ENCODE measurements at regions not wholly inside any gene's neighbourhood (a gene's known extent, or its start where the extent isn't known, plus 50 kb on each side); places are given as distances from the start of the nearest gene placed in this dataset.
"Not testable (repeated sequence)": the region's sequence is repeated elsewhere in the genome, so short reads cannot be mapped to it uniquely, and the experiment has no call there.

DNA sequence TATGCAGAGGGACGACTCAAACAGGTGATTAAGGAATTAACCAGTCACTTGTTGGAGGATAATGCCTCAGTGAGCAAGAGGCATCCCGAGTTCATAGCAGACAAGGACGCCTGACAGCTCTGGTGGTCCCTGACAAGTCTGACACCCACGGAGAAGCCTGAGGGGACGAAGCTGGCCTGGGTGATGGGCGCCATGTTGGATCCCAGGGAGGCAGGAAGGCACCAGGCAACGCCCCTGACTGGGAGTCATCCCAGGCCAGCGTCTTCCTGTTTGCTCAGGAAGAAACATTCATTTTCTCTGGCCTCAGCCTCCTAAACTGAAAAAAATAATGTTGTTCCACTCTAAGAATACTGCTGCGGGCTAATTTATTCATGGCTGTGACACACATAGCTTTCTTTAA lies 92.1 kb upstream of the ATP8B1 start:
- no peak for DNase-seq (ENCODE audit: extremely low read depth in 1 of 11, low read depth in 9 of 11, low spot score in 4 of 11)

DNA sequence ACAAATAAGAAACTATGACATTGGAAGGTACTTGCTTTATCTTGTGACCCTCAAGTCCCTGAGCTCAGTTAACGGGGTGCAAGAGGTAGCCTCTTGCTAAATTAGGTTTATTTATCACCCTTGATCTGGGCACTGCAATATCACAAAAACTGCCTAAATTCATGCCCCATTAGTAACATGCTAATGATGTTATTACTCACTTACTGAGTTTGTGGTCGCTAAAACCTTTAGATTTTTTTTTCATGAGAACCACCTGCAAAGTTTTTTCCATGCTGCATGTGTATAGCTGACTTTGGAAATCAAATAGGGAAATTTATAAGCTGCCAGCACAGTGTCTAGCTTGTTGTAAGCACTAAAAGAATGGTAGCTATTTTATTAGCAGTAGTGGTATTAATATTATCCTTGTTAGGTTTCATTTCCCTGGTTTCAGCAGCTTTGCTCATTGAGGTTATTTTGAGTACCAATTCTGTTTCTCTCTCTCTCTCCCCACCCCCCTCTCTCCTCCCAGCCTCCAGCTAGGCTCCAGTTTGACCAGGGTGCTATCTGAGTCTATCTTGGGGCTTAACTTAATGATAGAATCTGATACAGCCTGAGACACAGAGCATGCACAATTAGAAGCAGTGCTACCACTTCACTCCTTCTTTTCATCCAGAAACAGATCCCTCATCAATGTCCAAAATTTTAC lies 88.7 kb upstream of the ATP8B1 start:
- no peak for DNase-seq (ENCODE audit: extremely low read depth in 1 of 11, low read depth in 9 of 11, low spot score in 4 of 11)

DNA sequence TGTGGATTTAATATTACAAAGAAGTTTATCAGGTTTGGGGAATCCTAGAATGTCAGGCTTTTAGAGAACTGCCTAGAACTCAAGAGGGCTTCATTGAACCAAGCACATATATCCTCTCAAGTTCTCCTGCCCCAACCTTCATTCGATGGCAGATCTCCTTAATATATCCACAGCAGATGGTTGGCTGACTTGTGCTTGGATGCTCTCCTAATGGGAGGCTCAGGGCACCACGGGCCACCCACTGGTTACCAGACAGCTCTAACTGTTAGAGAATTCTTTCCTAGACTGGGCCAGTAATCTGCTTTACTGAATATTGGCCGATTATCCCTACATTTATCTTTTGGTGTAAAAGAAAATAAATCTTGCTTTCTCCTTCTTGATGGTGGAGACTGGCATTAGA lies 87.2 kb upstream of the ATP8B1 start:
- DNase-seq (ENCODE audit: extremely low read depth in 1 of 11, low read depth in 9 of 11, low spot score in 4 of 11) = no peak

DNA sequence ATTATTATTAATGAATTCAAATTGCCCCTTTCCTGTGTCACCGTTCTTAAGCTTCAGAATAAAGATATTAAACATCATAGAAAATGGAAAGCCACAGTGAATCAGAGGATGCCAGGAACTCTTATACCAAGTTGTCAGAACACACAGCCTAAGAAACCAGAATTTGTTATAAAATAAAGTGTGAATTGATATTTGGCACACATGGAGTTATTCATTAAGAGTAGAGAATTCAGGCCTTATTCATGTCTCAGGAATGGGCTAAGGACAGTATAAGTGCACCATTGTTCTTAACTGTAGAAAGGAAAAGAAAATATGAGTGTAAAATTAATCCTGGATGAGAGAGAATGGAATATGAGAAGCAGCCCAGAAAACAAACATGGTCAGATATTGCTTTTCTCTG lies 86.7 kb upstream of the ATP8B1 start:
- no peak for DNase-seq (ENCODE audit: extremely low read depth in 1 of 11, low read depth in 9 of 11, low spot score in 4 of 11)

DNA sequence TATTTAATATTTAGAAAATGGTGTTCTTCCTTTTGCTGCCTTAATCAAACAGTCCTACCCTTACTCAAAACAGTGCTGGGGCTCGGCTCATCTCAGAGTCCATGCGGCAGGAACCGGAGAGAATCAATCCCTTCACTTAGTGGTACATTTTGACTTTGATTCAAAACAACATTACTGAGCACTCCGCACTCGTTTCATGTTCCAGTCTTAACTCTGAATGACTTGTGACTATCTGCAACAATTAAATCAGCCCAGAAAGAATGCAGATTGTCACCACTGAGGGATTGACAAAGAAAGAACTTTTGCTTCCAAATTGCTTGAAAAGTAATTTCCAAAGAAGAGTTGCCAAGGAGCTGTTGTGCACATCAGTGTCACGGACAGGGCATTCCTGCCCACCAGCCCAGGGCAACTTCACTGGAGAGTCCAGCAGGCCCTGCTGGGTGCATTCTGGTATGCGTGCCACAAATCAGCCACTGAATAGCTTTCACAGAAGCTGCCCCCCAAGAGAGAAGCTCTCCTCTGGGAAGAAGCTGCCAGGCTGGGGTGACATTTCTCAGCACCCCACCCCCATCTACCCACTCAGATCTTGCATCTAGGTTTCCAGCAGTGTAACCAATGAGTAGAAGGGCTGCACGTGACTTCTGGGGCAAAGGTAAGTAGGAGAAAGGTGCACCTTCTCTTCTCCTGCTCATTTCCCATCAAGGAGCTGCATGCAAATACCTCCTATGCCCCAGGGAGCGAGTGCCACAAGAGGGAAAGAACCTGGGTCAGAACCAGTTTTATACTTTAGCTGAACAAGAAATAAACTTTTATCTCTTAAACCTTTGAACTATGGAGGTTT lies 84.6 kb upstream of the ATP8B1 start:
- DNase-seq (ENCODE audit: extremely low read depth in 1 of 11, low read depth in 9 of 11, low spot score in 4 of 11) = peak in 1 of 11 donors; percentile 12

DNA sequence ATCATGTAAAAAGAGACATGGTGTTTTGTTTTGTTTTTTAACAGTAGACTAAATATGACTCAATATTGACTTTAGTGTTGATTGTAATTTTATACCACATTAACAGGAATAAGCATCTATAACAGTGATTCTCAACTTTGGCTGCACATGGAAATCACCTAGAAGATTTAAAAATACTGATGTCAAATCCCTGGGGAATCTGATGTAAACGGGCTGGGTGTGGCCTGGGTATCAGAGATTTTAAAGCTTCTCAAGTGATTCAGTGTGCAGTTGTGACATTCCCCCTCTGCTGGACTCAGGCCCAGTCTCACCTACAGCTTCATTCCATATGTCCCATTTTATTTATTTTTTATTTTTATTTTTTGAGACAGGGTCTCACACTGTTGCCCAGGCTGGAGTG lies 82.8 kb upstream of the ATP8B1 start:
- no peak for DNase-seq (ENCODE audit: extremely low read depth in 1 of 11, low read depth in 9 of 11, low spot score in 4 of 11)

DNA sequence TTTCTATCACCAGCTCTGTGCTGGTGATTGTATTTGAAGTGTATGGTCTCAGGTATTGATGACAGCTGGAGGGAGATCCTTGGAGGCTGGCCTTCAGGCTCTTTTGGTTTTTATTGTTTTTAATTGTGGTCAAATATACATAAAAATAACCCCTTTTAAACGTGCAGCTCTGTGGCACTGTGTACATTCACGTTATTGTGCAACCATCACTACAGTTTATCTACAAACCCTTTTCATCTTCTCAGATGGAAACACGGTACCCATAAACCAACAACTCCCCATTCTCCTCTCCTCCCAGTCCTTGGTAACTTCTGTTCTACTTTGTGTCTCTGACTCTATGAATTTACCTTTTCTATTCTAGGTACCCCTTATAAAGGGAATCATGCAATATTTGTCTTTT lies 79.3 kb upstream of the ATP8B1 start:
- no peak for DNase-seq (ENCODE audit: extremely low read depth in 1 of 11, low read depth in 9 of 11, low spot score in 4 of 11)

DNA sequence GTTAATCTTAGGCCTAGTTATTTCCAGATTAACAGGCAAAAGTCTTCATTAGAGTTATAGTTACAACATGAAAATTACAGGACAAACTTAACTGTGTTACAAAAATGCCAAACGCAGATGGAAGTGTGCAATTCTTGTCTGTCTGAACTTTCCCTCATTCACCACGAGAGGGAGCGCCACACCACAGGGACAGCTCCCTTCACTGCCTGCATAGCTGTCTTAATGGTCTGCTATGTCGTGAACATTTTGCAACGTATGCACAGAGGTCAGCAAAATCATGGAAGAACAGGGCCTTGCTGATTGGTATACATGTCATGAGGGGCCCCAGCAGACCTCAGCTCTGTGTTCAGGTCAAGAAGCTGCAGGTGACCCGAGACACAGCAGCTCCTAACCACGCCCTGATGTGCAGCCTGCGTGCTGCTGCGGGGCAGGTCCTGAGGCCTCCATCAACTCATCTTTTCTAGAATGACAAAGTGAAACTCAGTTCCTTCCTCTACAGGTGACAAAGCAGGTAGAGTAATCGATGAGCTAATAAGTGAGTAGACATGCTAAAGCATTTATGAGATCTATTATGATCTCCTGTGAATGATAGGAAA lies 78.8 kb upstream of the ATP8B1 start:
- DNase-seq (ENCODE audit: extremely low read depth in 1 of 11, low read depth in 9 of 11, low spot score in 4 of 11) = peak; percentile 31 to 79 (median 65)

DNA sequence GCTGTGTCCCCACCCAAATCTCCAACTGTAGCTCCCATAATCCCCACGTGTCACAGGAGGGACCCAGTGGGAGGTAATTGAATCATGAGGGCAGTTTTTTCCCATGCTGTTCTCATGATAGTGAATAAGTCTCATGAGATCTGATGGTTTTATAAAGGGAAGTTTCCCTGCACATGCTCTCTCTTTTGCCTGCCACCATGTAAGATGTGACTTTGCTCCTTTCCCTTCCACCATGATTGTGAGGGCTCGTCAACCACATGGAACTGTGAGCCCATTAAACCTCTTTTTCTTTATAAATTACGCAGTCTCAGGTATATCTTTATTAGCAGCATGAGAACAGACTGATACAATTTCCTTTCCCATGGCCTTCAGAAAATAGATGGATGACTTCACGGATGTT lies 76.8 kb upstream of the ATP8B1 start:
- DNase-seq (ENCODE audit: extremely low read depth in 1 of 11, low read depth in 9 of 11, low spot score in 4 of 11) = not testable (repeated sequence)

DNA sequence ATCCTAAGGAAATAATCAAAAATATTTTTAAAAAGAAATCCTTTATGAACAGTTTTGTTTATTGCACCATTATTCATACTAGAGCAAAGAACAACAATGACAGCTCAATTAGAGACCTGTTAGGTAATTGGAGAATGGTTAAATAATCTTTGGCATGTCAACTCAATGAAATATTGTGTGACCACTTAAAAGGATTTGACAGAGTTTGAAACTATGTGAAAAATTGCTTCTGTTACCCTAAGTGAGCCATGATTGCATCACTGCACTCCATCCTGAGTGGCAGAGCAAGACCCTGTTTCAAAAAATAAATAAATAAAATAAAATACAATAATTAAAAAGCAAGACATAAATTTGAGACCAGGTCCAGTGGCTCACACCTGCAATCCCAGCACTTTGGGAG lies 66.1 kb upstream of the ATP8B1 start:
- DNase-seq (ENCODE audit: extremely low read depth in 1 of 11, low read depth in 9 of 11, low spot score in 4 of 11) = no peak

DNA sequence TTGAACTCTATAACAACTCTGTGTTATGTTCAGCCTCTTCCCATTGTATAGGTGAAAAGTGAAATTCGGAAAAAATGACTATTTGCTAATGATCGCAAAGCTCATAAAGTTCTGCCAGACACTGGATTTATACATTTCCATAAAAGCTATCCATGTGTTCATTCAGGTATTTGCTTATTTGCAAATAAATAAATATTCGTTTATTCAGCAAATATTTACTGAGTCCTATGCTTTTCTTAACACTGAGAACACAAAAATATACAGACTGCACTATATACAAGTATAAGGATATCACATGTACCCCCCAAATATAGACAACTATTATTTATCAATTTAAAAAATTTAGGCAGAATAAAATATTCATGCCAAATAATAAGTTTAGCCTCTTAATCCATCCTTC lies 63.2 kb upstream of the ATP8B1 start:
- DNase-seq (ENCODE audit: extremely low read depth in 1 of 11, low read depth in 9 of 11, low spot score in 4 of 11) = no peak

DNA sequence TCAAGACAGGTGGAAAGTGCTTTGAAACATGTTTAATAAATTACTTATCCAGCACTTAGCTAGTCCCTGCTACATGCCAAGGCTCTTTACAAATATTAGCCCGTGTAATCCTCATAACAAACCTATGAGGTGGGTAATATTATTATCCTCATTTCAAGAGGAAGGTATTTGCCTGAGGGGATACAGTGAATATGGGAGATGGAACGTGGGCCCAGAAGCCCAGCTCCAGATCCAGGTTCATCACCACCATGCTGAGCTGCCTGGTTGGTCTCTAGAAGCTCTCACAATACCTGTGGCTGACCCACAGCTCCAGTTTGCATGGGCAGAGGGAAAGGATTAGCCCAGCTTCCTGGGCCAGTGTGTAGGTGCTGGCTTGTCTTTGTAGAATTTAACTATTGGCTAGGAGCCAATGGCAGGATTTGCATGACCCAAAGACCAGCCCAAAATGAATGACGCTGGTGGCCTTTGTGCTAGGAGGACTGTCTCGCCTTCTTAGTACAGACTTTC lies 61.6 kb upstream of the ATP8B1 start:
- DNase-seq (ENCODE audit: extremely low read depth in 1 of 11, low read depth in 9 of 11, low spot score in 4 of 11) = no peak

DNA sequence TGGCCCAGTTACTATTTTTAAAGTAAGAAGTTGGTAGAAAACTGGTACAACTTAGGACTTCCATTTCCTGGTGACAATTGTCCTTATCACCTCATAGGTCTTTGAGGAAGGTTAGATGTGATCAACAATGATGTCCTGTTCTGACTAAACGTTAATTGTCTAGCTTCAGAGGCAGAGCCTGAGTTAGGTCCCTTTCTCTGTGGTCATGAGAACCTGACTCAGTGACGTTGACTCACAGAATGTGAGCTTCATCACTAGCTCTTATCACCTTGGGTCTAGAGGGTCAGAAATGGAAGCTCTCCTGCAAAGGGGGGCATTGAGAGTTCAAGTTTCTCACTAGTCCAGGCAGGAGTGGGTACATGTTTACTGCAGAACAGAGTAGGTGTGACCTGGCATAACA lies 60.6 kb upstream of the ATP8B1 start:
- DNase-seq (ENCODE audit: extremely low read depth in 1 of 11, low read depth in 9 of 11, low spot score in 4 of 11) = no peak

DNA sequence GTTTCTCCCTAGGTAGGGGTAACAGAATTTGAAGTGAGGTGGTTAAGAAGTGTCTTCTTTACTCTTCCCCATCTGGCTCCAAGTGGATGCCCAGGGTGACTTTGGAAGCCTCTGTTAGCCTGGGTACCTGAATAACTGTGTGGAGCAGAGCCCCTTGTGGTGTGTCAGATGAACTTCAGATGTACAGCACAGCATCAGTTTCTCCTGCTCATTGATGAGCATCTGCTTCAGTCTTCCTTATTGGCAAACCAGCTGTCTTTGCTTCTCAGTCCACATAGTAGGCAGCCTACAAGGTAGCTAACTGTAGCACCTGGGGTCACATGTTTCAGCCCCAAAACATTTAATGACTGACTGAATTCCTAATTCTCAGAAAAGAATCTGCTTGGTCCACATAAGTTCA lies 56.2 kb upstream of the ATP8B1 start:
- DNase-seq (ENCODE audit: extremely low read depth in 1 of 11, low read depth in 9 of 11, low spot score in 4 of 11) = no peak

DNA sequence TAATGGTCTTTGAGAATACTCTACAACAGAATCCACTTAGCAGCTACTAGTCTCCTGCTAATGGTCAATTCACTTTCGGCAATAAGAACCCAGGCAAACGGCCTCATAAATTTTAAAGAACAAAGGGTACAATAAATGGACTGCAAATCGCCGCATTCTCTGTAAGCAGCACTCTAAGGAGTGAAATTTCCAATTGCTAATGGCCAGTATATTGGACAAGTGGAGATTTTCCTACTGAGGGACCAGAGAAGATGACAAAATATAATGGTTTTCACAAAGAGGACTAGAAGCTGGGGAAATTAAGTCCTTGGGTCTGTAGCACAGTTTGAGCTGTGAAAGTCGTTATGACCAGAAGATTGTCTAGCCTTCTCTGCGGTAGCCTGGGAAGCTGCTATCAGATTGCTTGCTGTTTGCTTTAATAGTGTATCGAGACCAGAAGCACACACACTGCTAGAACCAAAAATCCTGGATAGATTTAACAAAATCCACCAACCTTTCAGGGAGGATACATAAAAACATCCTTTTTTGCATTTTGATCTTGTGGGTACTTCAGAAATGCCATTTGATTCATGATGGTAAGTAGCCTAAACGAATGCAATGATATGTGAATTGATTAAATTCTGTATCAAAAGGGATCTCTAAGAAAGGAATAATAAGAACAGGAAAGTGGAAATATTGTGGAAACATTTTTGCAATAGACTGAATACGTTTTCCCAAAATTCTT lies 53.6 kb upstream of the ATP8B1 start:
- no peak for DNase-seq (ENCODE audit: extremely low read depth in 1 of 11, low read depth in 9 of 11, low spot score in 4 of 11)

DNA sequence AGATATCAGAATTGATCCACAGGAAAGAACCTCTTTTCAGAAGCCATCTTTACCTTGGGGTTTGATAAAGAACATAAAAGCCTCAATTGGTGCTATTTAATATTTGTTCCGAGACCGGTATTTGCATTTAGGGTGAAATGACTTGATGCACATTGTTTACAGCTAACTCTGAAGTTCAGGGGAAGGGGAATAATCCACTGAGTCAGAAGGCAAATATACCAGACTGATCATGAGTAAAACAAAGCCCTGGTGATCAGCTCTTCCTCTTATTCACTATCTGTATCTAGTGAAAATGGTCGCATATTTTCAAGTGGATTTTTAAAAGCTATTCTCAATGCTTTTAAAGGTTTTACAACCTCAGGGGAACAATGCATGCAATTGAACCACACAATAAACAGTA lies 53.0 kb upstream of the ATP8B1 start:
- no peak for DNase-seq (ENCODE audit: extremely low read depth in 1 of 11, low read depth in 9 of 11, low spot score in 4 of 11)

DNA sequence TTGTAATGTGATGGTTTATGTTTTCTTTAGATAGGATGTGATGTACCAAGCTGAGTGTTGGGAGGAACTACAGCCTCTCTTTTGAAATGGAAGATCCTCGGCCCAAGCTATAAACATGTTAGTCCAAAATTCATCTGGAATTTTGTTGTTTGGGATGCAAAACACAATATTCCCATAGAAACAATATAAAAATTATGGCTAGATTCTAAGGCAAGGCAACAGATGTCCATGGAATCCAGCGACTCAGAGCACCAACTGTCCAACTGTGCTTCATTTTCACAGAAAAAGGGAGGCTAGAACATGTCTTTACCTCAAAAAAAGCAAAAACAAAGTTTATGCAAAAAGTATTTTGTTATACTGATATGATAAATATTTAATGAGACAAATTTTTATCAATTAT lies 52.4 kb upstream of the ATP8B1 start:
- DNase-seq (ENCODE audit: extremely low read depth in 1 of 11, low read depth in 9 of 11, low spot score in 4 of 11) = no peak

DNA sequence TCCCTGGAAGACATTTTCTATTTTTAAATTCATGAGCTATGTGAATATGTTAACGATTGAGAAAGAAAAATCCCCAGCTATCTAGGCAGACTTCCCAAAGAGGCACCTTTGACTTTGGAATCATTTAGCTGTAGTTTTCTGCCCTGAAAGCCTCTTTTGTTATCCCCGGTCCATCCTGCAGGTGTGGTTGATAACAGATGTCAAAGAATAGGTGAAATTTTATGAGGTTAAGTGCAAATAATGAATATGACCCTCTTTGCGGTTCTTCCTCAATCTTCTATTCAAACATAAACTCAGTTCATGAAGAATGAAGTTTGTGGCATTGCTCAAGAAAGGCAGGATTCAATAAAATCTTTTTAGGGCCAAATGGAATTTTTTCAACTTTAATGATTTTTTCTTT lies 51.6 kb upstream of the ATP8B1 start:
- DNase-seq (ENCODE audit: extremely low read depth in 1 of 11, low read depth in 9 of 11, low spot score in 4 of 11) = no peak

DNA sequence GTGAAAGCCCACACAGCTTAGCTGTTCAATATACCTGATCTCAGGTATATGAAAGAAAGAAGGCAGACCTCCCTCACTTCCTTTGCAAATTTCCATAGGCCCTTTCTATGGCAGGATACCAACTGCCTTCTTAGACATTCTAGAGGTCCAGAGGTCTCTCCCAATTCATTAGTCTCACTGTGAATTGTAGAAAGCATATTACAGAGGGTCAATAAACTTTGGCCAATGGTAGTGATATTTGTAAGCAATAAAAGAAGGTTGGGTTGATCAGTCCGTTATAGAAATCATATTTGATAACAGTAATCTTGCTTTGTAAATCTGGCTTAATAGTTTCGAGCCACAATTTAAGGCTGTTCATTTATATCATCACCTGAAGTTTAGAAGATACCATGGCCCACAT lies 50.7 kb upstream of the ATP8B1 start:
- no peak for DNase-seq (ENCODE audit: extremely low read depth in 1 of 11, low read depth in 9 of 11, low spot score in 4 of 11)

DNA sequence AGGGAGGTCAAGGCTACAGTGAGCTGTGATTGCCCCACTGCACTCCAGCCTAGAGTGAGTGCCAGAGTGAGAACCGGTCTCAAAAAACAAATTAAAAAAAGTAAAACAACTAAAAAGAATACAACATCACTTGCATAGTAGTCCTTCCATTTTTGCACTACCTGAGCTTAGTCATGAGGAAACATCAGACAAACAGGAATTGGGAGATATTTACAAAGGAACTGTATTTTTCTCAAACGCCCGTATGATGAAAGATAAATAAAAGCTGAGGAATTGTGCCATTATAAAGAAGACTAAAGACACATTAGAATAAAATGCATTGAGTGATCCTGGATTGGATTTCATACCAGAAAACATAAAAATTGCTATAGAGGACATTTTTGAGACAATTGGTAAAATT lies 50.0 kb upstream of the ATP8B1 start:
- no peak for DNase-seq (ENCODE audit: extremely low read depth in 1 of 11, low read depth in 9 of 11, low spot score in 4 of 11)

Measured in renal cortex interstitium (tissue), 11 donors.